HepG2 (cell line): ENCODE measurements at regions not wholly inside any gene's neighbourhood (a gene's known extent, or its start where the extent isn't known, plus 50 kb on each side); places are given as distances from the start of the nearest gene placed in this dataset.

ENCODE experiments used
- GZF1 ChIP-seq: sonication (generic); formaldehyde crosslinking; IDR thresholded peaks from 2 replicates; pipeline ENCODE4 v1.5.1; 2020; ENCODE audit warnings: mild to moderate bottlenecking, missing genetic modification reagents
- KIAA2018 ChIP-seq: sonication (generic); formaldehyde crosslinking; IDR thresholded peaks from 2 replicates; pipeline ENCODE4 v1.5.0; 2020; ENCODE audit warnings: mild to moderate bottlenecking, missing genetic modification reagents, borderline replicate concordance
- KLF11 ChIP-seq: IDR thresholded peaks from 2 replicates; pipeline ENCODE4 v1.6.1; 2016; ENCODE audit warnings: missing compliant biosample characterization
- NFIB ChIP-seq: sonication (generic); formaldehyde crosslinking; IDR thresholded peaks from 2 replicates; pipeline ENCODE4 v1.9.0; 2021; ENCODE audit warnings: missing genetic modification reagents, mild to moderate bottlenecking, borderline replicate concordance
- RARA ChIP-seq: IDR thresholded peaks from 2 replicates; pipeline ENCODE4 v1.6.1; 2016; ENCODE audit warnings: missing genetic modification reagents, missing compliant biosample characterization
- TAF15 ChIP-seq: fragments of 200-400 bp; formaldehyde crosslinking; IDR thresholded peaks from one replicate; pipeline ENCODE4 v1.6.1; 2018; ENCODE audit warnings: mild to moderate bottlenecking, low read depth, low read length; ENCODE audit not compliant: poor library complexity, severe bottlenecking
- ZC3H4 ChIP-seq: sonication (generic); formaldehyde crosslinking; IDR thresholded peaks from 2 replicates; pipeline ENCODE4 v1.4.0; 2020; ENCODE audit warnings: missing genetic modification reagents, borderline replicate concordance
- ZNF253 ChIP-seq: sonication (generic); formaldehyde crosslinking; IDR thresholded peaks from 2 replicates; pipeline ENCODE4 v1.8.0; 2022; ENCODE audit warnings: mild to moderate bottlenecking, missing genetic modification reagents, borderline replicate concordance
- ZNF543 ChIP-seq: sonication (generic); formaldehyde crosslinking; IDR thresholded peaks from 2 replicates; pipeline ENCODE4 v1.4.0; 2020; ENCODE audit warnings: mild to moderate bottlenecking, missing genetic modification reagents
- ZNF577 ChIP-seq: sonication (generic); formaldehyde crosslinking; IDR thresholded peaks from 2 replicates; pipeline ENCODE4 v1.4.0; 2020; ENCODE audit warnings: mild to moderate bottlenecking, low read depth, missing genetic modification reagents, borderline replicate concordance
- TF ChIP-seq, protein P1 (sequence below): sonication (generic); formaldehyde crosslinking; IDR thresholded peaks from 2 replicates; pipeline ENCODE4 v1.4.0; 2020; ENCODE audit warnings: missing genetic modification reagents

GRCh38 chr2:3073704-3074103 is 303.9 kb downstream of the EIPR1 start (continued):
- TF ChIP-seq KIAA2018 (no peak), RARA (CRISPR knock-in tag) (no peak), NFIB (no peak), ZC3H4 (CRISPR knock-in tag) (no peak), ZNF577 (CRISPR knock-in tag) (no peak), ZNF543 (CRISPR knock-in tag) (no peak), GZF1 (no peak), ZNF253 (CRISPR knock-in tag) (no peak), TAF15 (no peak), KLF11 (CRISPR knock-in tag) (no peak)
- TF ChIP-seq, protein P1, sequence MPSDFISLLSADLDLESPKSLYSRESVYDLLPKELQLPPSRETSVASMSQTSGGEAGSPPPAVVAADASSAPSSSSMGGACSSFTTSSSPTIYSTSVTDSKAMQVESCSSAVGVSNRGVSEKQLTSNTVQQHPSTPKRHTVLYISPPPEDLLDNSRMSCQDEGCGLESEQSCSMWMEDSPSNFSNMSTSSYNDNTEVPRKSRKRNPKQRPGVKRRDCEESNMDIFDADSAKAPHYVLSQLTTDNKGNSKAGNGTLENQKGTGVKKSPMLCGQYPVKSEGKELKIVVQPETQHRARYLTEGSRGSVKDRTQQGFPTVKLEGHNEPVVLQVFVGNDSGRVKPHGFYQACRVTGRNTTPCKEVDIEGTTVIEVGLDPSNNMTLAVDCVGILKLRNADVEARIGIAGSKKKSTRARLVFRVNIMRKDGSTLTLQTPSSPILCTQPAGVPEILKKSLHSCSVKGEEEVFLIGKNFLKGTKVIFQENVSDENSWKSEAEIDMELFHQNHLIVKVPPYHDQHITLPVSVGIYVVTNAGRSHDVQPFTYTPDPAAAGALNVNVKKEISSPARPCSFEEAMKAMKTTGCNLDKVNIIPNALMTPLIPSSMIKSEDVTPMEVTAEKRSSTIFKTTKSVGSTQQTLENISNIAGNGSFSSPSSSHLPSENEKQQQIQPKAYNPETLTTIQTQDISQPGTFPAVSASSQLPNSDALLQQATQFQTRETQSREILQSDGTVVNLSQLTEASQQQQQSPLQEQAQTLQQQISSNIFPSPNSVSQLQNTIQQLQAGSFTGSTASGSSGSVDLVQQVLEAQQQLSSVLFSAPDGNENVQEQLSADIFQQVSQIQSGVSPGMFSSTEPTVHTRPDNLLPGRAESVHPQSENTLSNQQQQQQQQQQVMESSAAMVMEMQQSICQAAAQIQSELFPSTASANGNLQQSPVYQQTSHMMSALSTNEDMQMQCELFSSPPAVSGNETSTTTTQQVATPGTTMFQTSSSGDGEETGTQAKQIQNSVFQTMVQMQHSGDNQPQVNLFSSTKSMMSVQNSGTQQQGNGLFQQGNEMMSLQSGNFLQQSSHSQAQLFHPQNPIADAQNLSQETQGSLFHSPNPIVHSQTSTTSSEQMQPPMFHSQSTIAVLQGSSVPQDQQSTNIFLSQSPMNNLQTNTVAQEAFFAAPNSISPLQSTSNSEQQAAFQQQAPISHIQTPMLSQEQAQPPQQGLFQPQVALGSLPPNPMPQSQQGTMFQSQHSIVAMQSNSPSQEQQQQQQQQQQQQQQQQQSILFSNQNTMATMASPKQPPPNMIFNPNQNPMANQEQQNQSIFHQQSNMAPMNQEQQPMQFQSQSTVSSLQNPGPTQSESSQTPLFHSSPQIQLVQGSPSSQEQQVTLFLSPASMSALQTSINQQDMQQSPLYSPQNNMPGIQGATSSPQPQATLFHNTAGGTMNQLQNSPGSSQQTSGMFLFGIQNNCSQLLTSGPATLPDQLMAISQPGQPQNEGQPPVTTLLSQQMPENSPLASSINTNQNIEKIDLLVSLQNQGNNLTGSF (CRISPR knock-in tag), result no peak
